ENCODE measurements at regions not wholly inside any gene's neighbourhood (a gene's known extent, or its start where the extent isn't known, plus 50 kb on each side); places are given as distances from the start of the nearest gene placed in this dataset.
A peak's percentile ranks its signal among the peaks of the same experiment; 100 is the strongest.
"Not testable (repeated sequence)": the region's sequence is repeated elsewhere in the genome, so short reads cannot be mapped to it uniquely, and the experiment has no call there.

- H3K4me1 ChIP-seq (ENCODE audit: control insufficient read depth, insufficient read depth, low read length); H3K27ac ChIP-seq (ENCODE audit: low read depth, low read length); H3K27me3 ChIP-seq (ENCODE audit: control insufficient read depth, insufficient read depth, low read length); H3K9ac ChIP-seq (ENCODE audit: low read length); H3K4me3 ChIP-seq (ENCODE audit: low read depth, low read length); H3K36me3 ChIP-seq (ENCODE audit: control insufficient read depth, insufficient read depth, low read length): not testable (repeated sequence)
- H3K9me3 ChIP-seq (ENCODE audit: control insufficient read depth, insufficient read depth, low read depth, low read length): peaks cover 58% of the 10 kb centered on the region
Observed at GRCh38 chr15:22255606-22256005, 175.3 kb downstream of the OR4M2 start.

- H3K9me3 ChIP-seq (ENCODE audit: control insufficient read depth, insufficient read depth, low read depth, low read length): peaks cover 49% of the 10 kb centered on the region
- H3K4me3 ChIP-seq (ENCODE audit: low read depth, low read length); H3K4me1 ChIP-seq (ENCODE audit: control insufficient read depth, insufficient read depth, low read length); H3K27me3 ChIP-seq (ENCODE audit: control insufficient read depth, insufficient read depth, low read length); H3K36me3 ChIP-seq (ENCODE audit: control insufficient read depth, insufficient read depth, low read length); H3K27ac ChIP-seq (ENCODE audit: low read depth, low read length); H3K9ac ChIP-seq (ENCODE audit: low read length): not testable (repeated sequence)
Observed at GRCh38 chr15:22256389-22257046, 176.2 kb downstream of the OR4M2 start.

- Histone ChIP-seq H3K4me1 (ENCODE audit: control insufficient read depth, insufficient read depth, low read length) (no peaks in the 10 kb centered on the region), H3K36me3 (ENCODE audit: control insufficient read depth, insufficient read depth, low read length) (no peaks in the 10 kb centered on the region), H3K4me3 (ENCODE audit: low read depth, low read length) (no peak overlapping the region), H3K9me3 (ENCODE audit: control insufficient read depth, insufficient read depth, low read depth, low read length) (peaks cover 41% of the 10 kb centered on the region), H3K27me3 (ENCODE audit: control insufficient read depth, insufficient read depth, low read length) (no peaks in the 10 kb centered on the region), H3K27ac (ENCODE audit: low read depth, low read length) (no peak overlapping the region), H3K9ac (ENCODE audit: low read length) (no peak overlapping the region)
Observed at GRCh38 chr15:22257047-22258008, 177.0 kb downstream of the OR4M2 start.

- H3K4me1 ChIP-seq (ENCODE audit: control insufficient read depth, insufficient read depth, low read length): no peaks in the 10 kb centered on the region
- no peak overlapping the region for H3K9ac ChIP-seq (ENCODE audit: low read length)
- no peaks in the 10 kb centered on the region for H3K27me3 ChIP-seq (ENCODE audit: control insufficient read depth, insufficient read depth, low read length)
- H3K36me3 ChIP-seq (ENCODE audit: control insufficient read depth, insufficient read depth, low read length): no peaks in the 10 kb centered on the region
- no peak overlapping the region for H3K27ac ChIP-seq (ENCODE audit: low read depth, low read length)
- H3K9me3 ChIP-seq (ENCODE audit: control insufficient read depth, insufficient read depth, low read depth, low read length): peaks cover 41% of the 10 kb centered on the region
- no peak overlapping the region; the same call in 1 of the 2 replicates for H3K4me3 ChIP-seq (ENCODE audit: low read depth, low read length)
Observed at GRCh38 chr15:22258009-22258397, 177.7 kb downstream of the OR4M2 start.

GRCh38 chr15:22258398-22259150 lies 178.2 kb downstream of the OR4M2 start:
- Histone ChIP-seq H3K4me3 (ENCODE audit: low read depth, low read length) (peak overlapping the region; percentile 20; the same call in 1 of the 2 replicates), H3K36me3 (ENCODE audit: control insufficient read depth, insufficient read depth, low read length) (no peaks in the 10 kb centered on the region), H3K27me3 (ENCODE audit: control insufficient read depth, insufficient read depth, low read length) (no peaks in the 10 kb centered on the region), H3K27ac (ENCODE audit: low read depth, low read length) (no peak overlapping the region), H3K4me1 (ENCODE audit: control insufficient read depth, insufficient read depth, low read length) (no peaks in the 10 kb centered on the region), H3K9me3 (ENCODE audit: control insufficient read depth, insufficient read depth, low read depth, low read length) (peaks cover 37% of the 10 kb centered on the region), H3K9ac (ENCODE audit: low read length) (no peak overlapping the region)

- H3K4me3 ChIP-seq (ENCODE audit: low read depth, low read length); H3K9ac ChIP-seq (ENCODE audit: low read length); H3K27me3 ChIP-seq (ENCODE audit: control insufficient read depth, insufficient read depth, low read length); H3K4me1 ChIP-seq (ENCODE audit: control insufficient read depth, insufficient read depth, low read length); H3K27ac ChIP-seq (ENCODE audit: low read depth, low read length); H3K36me3 ChIP-seq (ENCODE audit: control insufficient read depth, insufficient read depth, low read length): not testable (repeated sequence)
- H3K9me3 ChIP-seq (ENCODE audit: control insufficient read depth, insufficient read depth, low read depth, low read length): peaks cover 33% of the 10 kb centered on the region
Observed at GRCh38 chr15:22259151-22259750, 178.9 kb downstream of the OR4M2 start.

GRCh38 chr15:22259881-22260421 lies 179.6 kb downstream of the OR4M2 start:
- H3K27ac ChIP-seq (ENCODE audit: low read depth, low read length): no peak overlapping the region
- no peak overlapping the region for H3K9ac ChIP-seq (ENCODE audit: low read length)
- no peak overlapping the region for H3K4me3 ChIP-seq (ENCODE audit: low read depth, low read length)
- H3K9me3 ChIP-seq (ENCODE audit: control insufficient read depth, insufficient read depth, low read depth, low read length): peaks cover 30% of the 10 kb centered on the region
- no peaks in the 10 kb centered on the region for H3K36me3 ChIP-seq (ENCODE audit: control insufficient read depth, insufficient read depth, low read length)
- H3K27me3 ChIP-seq (ENCODE audit: control insufficient read depth, insufficient read depth, low read length): no peaks in the 10 kb centered on the region
- no peaks in the 10 kb centered on the region for H3K4me1 ChIP-seq (ENCODE audit: control insufficient read depth, insufficient read depth, low read length)

- peaks cover 32% of the 10 kb centered on the region for H3K9me3 ChIP-seq (ENCODE audit: control insufficient read depth, insufficient read depth, low read depth, low read length)
- no peaks in the 10 kb centered on the region for H3K4me1 ChIP-seq (ENCODE audit: control insufficient read depth, insufficient read depth, low read length)
- no peaks in the 10 kb centered on the region for H3K36me3 ChIP-seq (ENCODE audit: control insufficient read depth, insufficient read depth, low read length)
- H3K9ac ChIP-seq (ENCODE audit: low read length): no peak overlapping the region
- no peak overlapping the region for H3K27ac ChIP-seq (ENCODE audit: low read depth, low read length)
- no peaks in the 10 kb centered on the region for H3K27me3 ChIP-seq (ENCODE audit: control insufficient read depth, insufficient read depth, low read length)
- no peak overlapping the region for H3K4me3 ChIP-seq (ENCODE audit: low read depth, low read length)
Observed at GRCh38 chr15:22262613-22263020, 182.3 kb downstream of the OR4M2 start.

- no peak overlapping the region for H3K27ac ChIP-seq (ENCODE audit: low read depth, low read length)
- H3K36me3 ChIP-seq (ENCODE audit: control insufficient read depth, insufficient read depth, low read length): no peaks in the 10 kb centered on the region
- no peak overlapping the region for H3K4me3 ChIP-seq (ENCODE audit: low read depth, low read length)
- no peaks in the 10 kb centered on the region for H3K27me3 ChIP-seq (ENCODE audit: control insufficient read depth, insufficient read depth, low read length)
- H3K9ac ChIP-seq (ENCODE audit: low read length): no peak overlapping the region
- H3K9me3 ChIP-seq (ENCODE audit: control insufficient read depth, insufficient read depth, low read depth, low read length): peaks cover 35% of the 10 kb centered on the region; the same call in 1 of the 2 replicates
- H3K4me1 ChIP-seq (ENCODE audit: control insufficient read depth, insufficient read depth, low read length): no peaks in the 10 kb centered on the region
Observed at GRCh38 chr15:22263738-22264137, 183.4 kb downstream of the OR4M2 start.

GRCh38 chr15:22264272-22264671 lies 183.9 kb downstream of the OR4M2 start:
- not testable (repeated sequence) for H3K27ac ChIP-seq (ENCODE audit: low read depth, low read length); H3K4me3 ChIP-seq (ENCODE audit: low read depth, low read length); H3K9ac ChIP-seq (ENCODE audit: low read length); H3K27me3 ChIP-seq (ENCODE audit: control insufficient read depth, insufficient read depth, low read length); H3K36me3 ChIP-seq (ENCODE audit: control insufficient read depth, insufficient read depth, low read length); H3K4me1 ChIP-seq (ENCODE audit: control insufficient read depth, insufficient read depth, low read length)
- peaks cover 40% of the 10 kb centered on the region; the same call in 1 of the 2 replicates for H3K9me3 ChIP-seq (ENCODE audit: control insufficient read depth, insufficient read depth, low read depth, low read length)
